Smooth muscle cell (in vitro differentiated cells): ENCODE measurements at regions not wholly inside any gene's neighbourhood (a gene's known extent, or its start where the extent isn't known, plus 50 kb on each side); places are given as distances from the start of the nearest gene placed in this dataset.
"Not testable (repeated sequence)": the region's sequence is repeated elsewhere in the genome, so short reads cannot be mapped to it uniquely, and the experiment has no call there.

Source experiments
- DNase-seq: peaks from one replicate; lab custom pipeline; 2025; ENCODE audit not compliant: unreplicated experiment; lab: John Stamatoyannopoulos, UW
- H2AFZ ChIP-seq: fragments of 200-600 bp; sonication (generic); 2 replicates; pipeline ENCODE4 v1.6.0; 2016; ENCODE audit warnings: antibody characterized with exemption, low read depth, mild to moderate bottlenecking
- H3F3A ChIP-seq: fragments of 200-600 bp; sonication (generic); 2 replicates; pipeline ENCODE4 v1.6.0; 2017; ENCODE audit warnings: antibody characterized with exemption, low read depth
- H3K27ac ChIP-seq: fragments of 200-600 bp; sonication (generic); 2 replicates; pipeline ENCODE4 v1.5.1; 2016; ENCODE audit warnings: low read depth, mild to moderate bottlenecking
- H3K27me3 ChIP-seq: fragments of 200-600 bp; sonication (generic); 2 replicates; pipeline ENCODE4 v1.6.1; 2016; ENCODE audit warnings: low read depth, mild to moderate bottlenecking
- H3K36me3 ChIP-seq: fragments of 200-600 bp; sonication (generic); 2 replicates; pipeline ENCODE4 v1.5.1; 2016; ENCODE audit warnings: low read depth
- H3K4me1 ChIP-seq: fragments of 200-600 bp; sonication (generic); 2 replicates; pipeline ENCODE4 v1.5.1; 2016; ENCODE audit warnings: low read depth
- H3K4me2 ChIP-seq: fragments of 200-600 bp; sonication (generic); 2 replicates; pipeline ENCODE4 v1.6.0; 2016; ENCODE audit warnings: mild to moderate bottlenecking
- H3K4me3 ChIP-seq: fragments of 200-600 bp; sonication (generic); 2 replicates; pipeline ENCODE4 v1.5.1; 2016; ENCODE audit warnings: mild to moderate bottlenecking
- H3K79me2 ChIP-seq: fragments of 200-600 bp; sonication (generic); 2 replicates; pipeline ENCODE4 v1.6.0; 2016; ENCODE audit warnings: low read depth, mild to moderate bottlenecking
- H3K9ac ChIP-seq: fragments of 200-600 bp; sonication (generic); 2 replicates; pipeline ENCODE4 v1.6.0; 2016; ENCODE audit warnings: low read depth
- H3K9me3 ChIP-seq: fragments of 200-600 bp; sonication (generic); replicated peaks from 2 replicates; pipeline ENCODE4 v1.5.1; 2016; ENCODE audit warnings: low read depth
- H4K20me1 ChIP-seq: fragments of 200-600 bp; sonication (generic); 2 replicates; pipeline ENCODE4 v1.6.0; 2016; ENCODE audit warnings: low read depth
- WGBS: methylation state at CpG from one replicate; pipeline ENCODE4 v1.1.7; 2016; ENCODE audit warnings: low lambda C conversion rate; 5-methylcytosine and 5-hydroxymethylcytosine counted together
- TF ChIP-seq, protein P1 (sequence below): fragments of 200-600 bp; sonication (generic); IDR thresholded peaks from 2 replicates; pipeline ENCODE4 v1.5.1; 2017; ENCODE audit warnings: borderline replicate concordance, mild to moderate bottlenecking, antibody characterized with exemption; ENCODE audit not compliant: insufficient read depth, poor library complexity, severe bottlenecking

DNA sequence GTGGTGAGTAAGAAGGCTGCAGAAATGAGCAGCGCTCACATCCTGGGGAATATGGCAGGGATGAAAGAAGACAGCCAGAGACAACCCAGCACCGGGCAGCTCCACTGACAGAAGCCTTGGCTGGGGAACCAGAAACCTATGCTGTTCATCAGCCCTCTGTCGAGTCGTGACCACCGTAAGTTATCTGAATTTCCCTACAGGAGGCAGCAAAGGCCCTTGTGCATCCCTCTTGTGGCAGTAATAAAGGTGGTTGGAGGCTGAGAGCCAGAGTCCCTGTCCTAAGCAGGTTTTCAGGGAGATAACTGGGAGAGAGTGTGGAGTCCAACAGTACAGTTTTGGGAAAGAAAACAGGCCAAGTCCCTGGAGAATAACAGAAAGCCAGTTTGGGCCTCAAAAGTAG lies 194.0 kb upstream of the BOD1L1 start:
- 69% methylated on average over 5 of the region's 5 CpGs for WGBS
- H3K4me2 ChIP-seq = no peak overlapping the region
- no peak overlapping the region for H3K4me3 ChIP-seq

DNA sequence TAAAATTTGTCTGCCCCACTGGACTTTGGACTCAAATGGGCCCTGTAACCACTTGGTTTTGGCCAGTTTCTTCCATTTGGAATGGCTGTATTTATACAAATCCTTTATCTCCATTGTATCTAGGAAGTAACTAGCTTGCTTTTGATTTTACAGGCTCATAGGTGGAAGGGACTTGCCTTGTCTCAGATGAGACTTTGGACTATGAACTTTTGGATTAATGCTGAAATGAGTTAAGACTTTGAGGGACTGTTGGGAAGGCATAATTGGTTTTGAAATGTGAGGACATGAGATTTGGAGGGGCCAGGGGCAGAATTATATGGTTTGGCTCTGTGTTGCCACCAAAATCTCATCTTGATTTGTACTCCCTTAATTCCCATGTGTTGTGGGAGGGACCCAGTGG lies 198.3 kb upstream of the BOD1L1 start:
- not testable (repeated sequence) for H3K4me2 ChIP-seq, H3K79me2 ChIP-seq, H3K27ac ChIP-seq, H3K4me3 ChIP-seq, H3K36me3 ChIP-seq, H3K9ac ChIP-seq, H3K9me3 ChIP-seq, H3F3A ChIP-seq, H3K4me1 ChIP-seq, DNase-seq, H2AFZ ChIP-seq, H4K20me1 ChIP-seq, H3K27me3 ChIP-seq

More for the DNA sequence above, 194.0 kb upstream of the BOD1L1 start:
- TF ChIP-seq, protein P1, sequence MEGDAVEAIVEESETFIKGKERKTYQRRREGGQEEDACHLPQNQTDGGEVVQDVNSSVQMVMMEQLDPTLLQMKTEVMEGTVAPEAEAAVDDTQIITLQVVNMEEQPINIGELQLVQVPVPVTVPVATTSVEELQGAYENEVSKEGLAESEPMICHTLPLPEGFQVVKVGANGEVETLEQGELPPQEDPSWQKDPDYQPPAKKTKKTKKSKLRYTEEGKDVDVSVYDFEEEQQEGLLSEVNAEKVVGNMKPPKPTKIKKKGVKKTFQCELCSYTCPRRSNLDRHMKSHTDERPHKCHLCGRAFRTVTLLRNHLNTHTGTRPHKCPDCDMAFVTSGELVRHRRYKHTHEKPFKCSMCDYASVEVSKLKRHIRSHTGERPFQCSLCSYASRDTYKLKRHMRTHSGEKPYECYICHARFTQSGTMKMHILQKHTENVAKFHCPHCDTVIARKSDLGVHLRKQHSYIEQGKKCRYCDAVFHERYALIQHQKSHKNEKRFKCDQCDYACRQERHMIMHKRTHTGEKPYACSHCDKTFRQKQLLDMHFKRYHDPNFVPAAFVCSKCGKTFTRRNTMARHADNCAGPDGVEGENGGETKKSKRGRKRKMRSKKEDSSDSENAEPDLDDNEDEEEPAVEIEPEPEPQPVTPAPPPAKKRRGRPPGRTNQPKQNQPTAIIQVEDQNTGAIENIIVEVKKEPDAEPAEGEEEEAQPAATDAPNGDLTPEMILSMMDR = no peak
- H3K9me3 ChIP-seq = no peaks in the 10 kb centered on the region
- no peak overlapping the region for H3K9ac ChIP-seq
- no peaks in the 10 kb centered on the region for H3K27me3 ChIP-seq
- no peaks in the 10 kb centered on the region for H3F3A ChIP-seq
- no peaks in the 10 kb centered on the region for H3K36me3 ChIP-seq
- DNase-seq = no peak
- H3K27ac ChIP-seq = no peak overlapping the region
- no peak overlapping the region for H2AFZ ChIP-seq
- H3K79me2 ChIP-seq = no peaks in the 10 kb centered on the region
- no peaks in the 10 kb centered on the region for H4K20me1 ChIP-seq
- no peaks in the 10 kb centered on the region for H3K4me1 ChIP-seq

DNA sequence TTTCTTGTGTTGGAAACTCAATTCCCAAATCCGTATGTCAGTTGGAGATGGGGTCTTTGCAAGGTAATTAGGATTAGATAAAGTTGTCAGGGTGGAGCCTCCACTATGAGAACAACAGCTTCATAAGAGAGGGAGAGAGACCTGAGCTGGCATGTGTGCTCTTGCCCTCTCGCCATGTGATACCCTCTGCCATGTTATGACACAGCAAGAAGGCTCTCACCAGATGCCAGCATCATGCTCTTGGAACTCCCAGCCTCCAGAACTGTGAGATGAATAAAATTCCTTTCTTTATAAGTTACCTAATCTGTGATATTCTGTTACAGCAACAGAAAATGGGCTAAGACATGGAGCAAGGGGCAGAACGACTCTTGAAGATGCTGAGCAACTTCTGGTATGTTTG lies 201.9 kb upstream of the BOD1L1 start:
- Histone ChIP-seq H2AFZ (no peak overlapping the region), H3K9ac (no peak overlapping the region), H3K9me3 (no peaks in the 10 kb centered on the region), H3K4me2 (no peak overlapping the region), H3K27me3 (no peaks in the 10 kb centered on the region), H3K79me2 (no peaks in the 10 kb centered on the region), H3K4me3 (no peak overlapping the region), H3F3A (no peaks in the 10 kb centered on the region), H3K36me3 (no peaks in the 10 kb centered on the region), H3K27ac (no peak overlapping the region), H4K20me1 (no peaks in the 10 kb centered on the region), H3K4me1 (no peaks in the 10 kb centered on the region)
- no peak for DNase-seq
- TF ChIP-seq, protein P1 = no peak
- 90% methylated on average over 3 of the region's 3 CpGs for WGBS

DNA sequence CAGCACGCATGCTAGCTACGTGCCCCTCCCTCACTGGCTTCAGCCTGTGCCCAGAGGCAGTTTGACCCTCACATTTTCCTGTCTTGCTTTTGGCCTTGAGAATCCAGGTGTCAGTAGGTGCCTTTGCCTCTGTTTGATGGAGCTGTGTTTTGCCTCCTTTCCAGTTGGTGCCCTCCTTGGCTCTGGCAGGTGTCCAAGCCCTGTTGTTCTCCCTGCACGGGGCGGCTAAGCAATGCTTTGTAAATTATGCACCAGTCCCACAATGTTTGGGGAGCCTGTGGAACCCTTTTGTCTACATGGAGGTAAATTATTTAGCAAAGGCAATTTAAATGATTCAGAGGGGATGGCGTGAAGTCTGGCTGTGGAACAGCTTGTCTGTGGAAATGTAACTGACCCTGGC lies 202.9 kb upstream of the BOD1L1 start:
- H3K4me2 ChIP-seq = no peak overlapping the region
- H3K9ac ChIP-seq = no peak overlapping the region
- no peaks in the 10 kb centered on the region for H3F3A ChIP-seq
- no peaks in the 10 kb centered on the region for H3K79me2 ChIP-seq
- H3K9me3 ChIP-seq = no peaks in the 10 kb centered on the region
- H4K20me1 ChIP-seq = no peaks in the 10 kb centered on the region
- H3K27ac ChIP-seq = no peak overlapping the region
- WGBS = 87% methylated on average over 5 of the region's 5 CpGs
- no peaks in the 10 kb centered on the region for H3K4me1 ChIP-seq
- H3K27me3 ChIP-seq = no peaks in the 10 kb centered on the region
- no peak for DNase-seq
- H3K36me3 ChIP-seq = no peaks in the 10 kb centered on the region
- H2AFZ ChIP-seq = no peak overlapping the region
- TF ChIP-seq, protein P1 = no peak
- H3K4me3 ChIP-seq = no peak overlapping the region
